ENCODE measurements at regions not wholly inside any gene's neighbourhood (a gene's known extent, or its start where the extent isn't known, plus 50 kb on each side); places are given as distances from the start of the nearest gene placed in this dataset.

- TF ChIP-seq CTCF (IDR thresholded peaks at IDR 0.05; ENCODE audit: insufficient read depth, low read length, poor library complexity, severe bottlenecking) (no peak), EZH2phosphoT487 (conservative IDR thresholded peaks at IDR 0.05; ENCODE audit: low read length) (no peak)
These were observed 169.3 kb downstream of the PPARGC1A start for GRCh38 chr4:23720556-23720955.

Data from SU-DHL-6 (cell line).